LNCAP (cell line): ENCODE measurements at regions not wholly inside any gene's neighbourhood (a gene's known extent, or its start where the extent isn't known, plus 50 kb on each side); places are given as distances from the start of the nearest gene placed in this dataset.

ENCODE experiments used
- TF ChIP-seq, protein P1 (sequence below): fragments of 450-650 bp; IDR thresholded peaks from 2 replicates; pipeline ENCODE4 v1.5.1; 2017; ENCODE audit warnings: mild to moderate bottlenecking

DNA sequence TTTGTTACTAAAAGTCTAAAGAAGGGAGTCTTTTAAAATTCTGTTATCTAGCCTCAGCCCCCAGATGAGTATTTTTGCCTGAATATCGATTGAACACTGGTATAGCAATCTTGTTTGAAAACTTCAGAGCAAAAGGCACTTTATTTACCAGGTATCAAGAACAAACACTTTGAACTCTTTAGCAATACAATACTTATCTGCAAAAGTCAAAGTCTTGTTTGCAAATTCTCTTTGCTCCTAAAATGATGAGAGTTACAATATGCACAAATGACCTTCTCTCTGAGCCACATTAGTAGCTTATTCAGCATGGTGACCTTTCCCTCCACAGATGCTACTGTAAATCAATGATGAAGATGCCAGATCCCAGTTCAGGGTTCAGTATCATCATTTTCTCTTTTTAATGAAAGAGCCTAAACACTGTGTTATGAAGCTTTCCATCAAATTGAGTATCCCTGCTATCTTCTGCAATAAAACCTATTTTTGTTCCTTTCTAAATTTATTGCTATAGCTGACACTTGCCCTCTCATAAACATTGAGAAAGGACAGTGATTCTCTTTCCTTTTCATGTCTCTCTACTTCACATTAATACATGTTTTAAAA, 752.7 kb upstream of the MGAT4C start:
- TF ChIP-seq, protein P1, sequence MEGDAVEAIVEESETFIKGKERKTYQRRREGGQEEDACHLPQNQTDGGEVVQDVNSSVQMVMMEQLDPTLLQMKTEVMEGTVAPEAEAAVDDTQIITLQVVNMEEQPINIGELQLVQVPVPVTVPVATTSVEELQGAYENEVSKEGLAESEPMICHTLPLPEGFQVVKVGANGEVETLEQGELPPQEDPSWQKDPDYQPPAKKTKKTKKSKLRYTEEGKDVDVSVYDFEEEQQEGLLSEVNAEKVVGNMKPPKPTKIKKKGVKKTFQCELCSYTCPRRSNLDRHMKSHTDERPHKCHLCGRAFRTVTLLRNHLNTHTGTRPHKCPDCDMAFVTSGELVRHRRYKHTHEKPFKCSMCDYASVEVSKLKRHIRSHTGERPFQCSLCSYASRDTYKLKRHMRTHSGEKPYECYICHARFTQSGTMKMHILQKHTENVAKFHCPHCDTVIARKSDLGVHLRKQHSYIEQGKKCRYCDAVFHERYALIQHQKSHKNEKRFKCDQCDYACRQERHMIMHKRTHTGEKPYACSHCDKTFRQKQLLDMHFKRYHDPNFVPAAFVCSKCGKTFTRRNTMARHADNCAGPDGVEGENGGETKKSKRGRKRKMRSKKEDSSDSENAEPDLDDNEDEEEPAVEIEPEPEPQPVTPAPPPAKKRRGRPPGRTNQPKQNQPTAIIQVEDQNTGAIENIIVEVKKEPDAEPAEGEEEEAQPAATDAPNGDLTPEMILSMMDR, result no peak

- TF ChIP-seq, protein P1, result no peak
Observed at GRCh38 chr12:87001102-87001501, 744.9 kb upstream of the MGAT4C start.

- TF ChIP-seq, protein P1, result no peak
Observed at GRCh38 chr12:86985298-86985697, 729.1 kb upstream of the MGAT4C start.

DNA sequence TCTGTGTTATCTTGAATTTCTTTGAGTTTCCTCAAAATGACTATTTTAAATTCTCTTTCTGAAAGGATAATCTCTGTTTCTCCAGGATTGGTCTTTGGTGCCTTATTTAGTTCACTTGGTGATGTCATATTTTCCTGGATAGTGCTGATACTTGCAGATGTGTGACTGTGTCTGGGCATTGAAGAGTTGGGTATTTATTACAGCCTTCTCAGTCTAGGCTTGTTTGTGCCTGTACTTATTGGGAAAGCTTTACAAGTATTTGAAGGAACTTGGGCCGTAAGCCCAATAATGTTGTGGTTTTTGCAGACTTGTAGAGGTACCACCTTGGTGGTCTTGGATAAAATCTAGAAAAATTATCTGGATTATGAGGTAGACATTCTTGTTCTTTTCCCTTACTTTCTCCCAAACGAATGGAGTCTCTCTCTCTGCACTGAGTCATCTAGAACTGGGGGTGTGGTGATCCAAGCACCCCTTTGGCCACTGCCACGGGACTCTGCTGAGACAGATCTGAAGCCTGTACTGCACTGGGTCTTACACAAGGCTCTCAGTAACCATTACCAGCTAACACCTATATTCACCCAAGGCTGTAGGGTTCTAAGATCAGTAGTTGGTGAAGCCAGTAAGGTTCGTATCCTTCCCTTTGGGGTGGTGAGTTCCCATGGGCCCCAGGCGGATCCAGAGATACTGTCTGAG, 703.7 kb upstream of the MGAT4C start:
- TF ChIP-seq, protein P1, result no peak

GRCh38 chr12:86950444-86950843, 694.3 kb upstream of the MGAT4C start:
- TF ChIP-seq, protein P1, result no peak

DNA sequence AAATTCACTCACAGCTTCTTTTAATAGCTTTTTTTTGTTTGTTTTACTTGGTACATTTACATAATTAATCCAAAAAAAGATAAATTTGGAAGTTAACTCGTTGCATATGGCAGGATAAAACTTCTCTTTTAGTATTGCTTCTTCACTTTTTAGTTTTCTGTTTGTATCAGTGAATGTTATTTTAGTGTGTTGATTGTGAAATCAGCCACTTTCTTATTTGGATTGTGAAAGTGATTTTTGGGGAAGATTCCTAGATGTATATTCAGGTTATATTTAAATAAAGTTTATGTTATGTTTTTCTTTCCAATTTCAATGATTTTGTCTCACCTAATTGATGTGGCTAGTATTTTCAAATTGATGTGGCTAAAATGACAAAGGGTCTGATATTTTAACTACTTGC, 693.9 kb upstream of the MGAT4C start:
- TF ChIP-seq, protein P1, result no peak

DNA sequence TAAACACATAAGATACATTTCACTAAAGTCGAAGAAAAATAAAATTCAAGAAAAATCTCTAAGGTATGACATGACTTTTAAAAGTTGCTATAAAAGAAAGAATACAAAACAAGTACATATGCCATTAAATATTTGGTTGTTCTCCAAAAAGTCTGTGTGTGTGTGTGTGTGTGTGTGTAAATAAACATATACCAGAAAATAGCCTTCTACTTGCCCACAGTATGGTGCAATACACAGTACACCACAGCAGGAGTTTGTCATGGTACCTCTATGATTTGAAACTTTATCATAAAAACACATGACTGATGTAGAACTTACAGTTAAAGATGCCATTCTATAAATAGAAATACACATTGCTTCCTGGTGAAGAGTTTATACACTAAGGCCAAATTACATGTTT, 692.7 kb upstream of the MGAT4C start:
- TF ChIP-seq, protein P1, result no peak
